Neural progenitor cell (in vitro differentiated cells): ENCODE measurements at regions not wholly inside any gene's neighbourhood (a gene's known extent, or its start where the extent isn't known, plus 50 kb on each side); places are given as distances from the start of the nearest gene placed in this dataset.

Source experiments
- CTCF ChIP-seq: fragments of 200-600 bp; sonication (generic); IDR thresholded peaks from 2 replicates; pipeline ENCODE4 v1.5.1; 2017; ENCODE audit warnings: antibody characterized with exemption, mild to moderate bottlenecking
- EZH2 ChIP-seq: fragments of 200-600 bp; sonication (generic); IDR thresholded peaks from 2 replicates; pipeline ENCODE4 v1.6.1; 2017; ENCODE audit warnings: antibody characterized with exemption, mild to moderate bottlenecking, moderate library complexity

GRCh38 chr2:51846796-51847195, 814.9 kb upstream of the NRXN1 start:
- TF ChIP-seq CTCF, result no peak
- no peak for TF ChIP-seq EZH2
